HuH-7.5 (cell line): ENCODE measurements at regions not wholly inside any gene's neighbourhood (a gene's known extent, or its start where the extent isn't known, plus 50 kb on each side); places are given as distances from the start of the nearest gene placed in this dataset.
"Not testable (repeated sequence)": the region's sequence is repeated elsewhere in the genome, so short reads cannot be mapped to it uniquely, and the experiment has no call there.

Experiments used
- DNase-seq: peaks from one replicate; pipeline ENCODE4 v3.0.0; 2011; ENCODE audit warnings: low spot score

DNA sequence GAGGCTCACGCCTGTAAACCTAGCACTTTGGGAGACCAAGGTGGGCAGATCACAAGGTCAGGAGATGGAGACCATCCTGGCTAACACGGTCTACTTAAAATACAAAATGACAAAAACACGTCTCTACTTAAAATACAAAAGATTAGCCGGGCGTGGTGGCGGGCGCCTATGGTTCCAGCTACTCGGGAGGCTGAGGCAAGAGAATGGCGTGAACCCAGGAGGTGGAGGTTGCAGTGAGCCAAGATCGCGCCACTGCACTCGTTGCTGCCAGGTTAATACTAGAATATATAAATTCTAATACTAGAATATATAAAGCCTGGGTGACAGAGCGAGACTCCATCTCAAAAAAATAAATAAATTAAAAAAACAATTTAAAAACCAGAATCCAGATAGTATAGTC lies 588.7 kb upstream of the CDH7 start:
- DNase-seq: not testable (repeated sequence)

DNA sequence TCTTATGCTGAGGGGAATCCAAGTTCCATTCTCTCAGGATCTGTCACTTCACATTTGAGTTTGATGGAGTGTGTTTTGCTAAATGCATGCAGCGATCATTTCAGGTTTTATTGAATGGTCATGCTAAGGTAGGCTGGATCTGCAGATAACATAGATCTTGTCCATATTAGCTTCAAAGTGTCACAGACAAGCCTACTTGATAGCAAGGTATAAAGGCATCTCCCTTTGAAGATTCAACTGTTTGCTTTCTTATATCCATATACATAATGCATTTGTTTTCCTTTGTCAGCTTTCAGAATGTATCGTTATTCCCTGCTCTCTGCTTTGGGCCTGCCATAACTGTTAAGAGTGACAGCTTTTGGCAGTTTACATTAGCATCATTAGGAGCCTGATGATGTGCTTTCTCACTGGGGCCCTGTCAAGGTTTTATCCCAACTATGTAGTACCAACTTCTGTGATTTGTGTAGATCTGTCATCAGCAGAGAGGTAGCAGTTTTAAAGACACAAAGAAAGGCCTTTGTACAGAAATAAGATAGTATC lies 604.3 kb upstream of the CDH7 start:
- no peak for DNase-seq

DNA sequence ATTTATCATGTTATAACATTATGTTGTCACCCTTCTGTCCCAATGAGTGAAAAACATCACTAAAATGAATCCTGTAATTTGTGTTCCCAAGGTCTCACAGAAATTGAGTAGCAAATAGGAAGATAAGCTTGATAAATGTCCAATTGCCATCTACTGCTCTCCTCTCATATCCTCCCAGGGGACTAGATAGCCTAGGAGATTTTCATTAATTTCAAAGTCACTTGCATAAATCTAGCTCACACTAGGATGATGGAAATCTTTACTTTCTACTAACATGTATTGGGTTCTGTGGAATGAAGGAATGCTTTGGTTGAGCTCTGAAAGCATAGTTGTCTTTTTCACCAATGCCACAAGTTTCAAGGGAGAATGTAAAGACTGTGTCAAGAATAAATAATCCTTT lies 605.5 kb upstream of the CDH7 start:
- no peak for DNase-seq

DNA sequence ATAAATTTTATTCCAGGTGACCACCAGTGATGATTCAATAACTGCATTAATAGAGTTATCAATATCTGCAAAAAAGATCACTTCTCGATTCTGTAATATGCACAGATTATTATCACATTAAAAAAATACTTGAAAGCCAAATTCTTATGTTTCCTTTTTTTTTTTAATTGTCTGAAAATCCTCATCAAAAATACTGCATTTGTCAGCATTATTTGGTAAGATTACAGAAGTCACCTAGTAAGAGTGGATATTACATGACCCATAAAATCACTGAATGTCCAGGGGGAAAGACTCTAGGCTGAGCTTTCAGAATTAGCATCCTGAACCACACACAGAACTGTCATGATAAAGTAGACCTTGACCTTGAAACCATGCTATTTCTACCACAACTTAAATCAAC lies 617.2 kb upstream of the CDH7 start:
- DNase-seq: no peak

DNA sequence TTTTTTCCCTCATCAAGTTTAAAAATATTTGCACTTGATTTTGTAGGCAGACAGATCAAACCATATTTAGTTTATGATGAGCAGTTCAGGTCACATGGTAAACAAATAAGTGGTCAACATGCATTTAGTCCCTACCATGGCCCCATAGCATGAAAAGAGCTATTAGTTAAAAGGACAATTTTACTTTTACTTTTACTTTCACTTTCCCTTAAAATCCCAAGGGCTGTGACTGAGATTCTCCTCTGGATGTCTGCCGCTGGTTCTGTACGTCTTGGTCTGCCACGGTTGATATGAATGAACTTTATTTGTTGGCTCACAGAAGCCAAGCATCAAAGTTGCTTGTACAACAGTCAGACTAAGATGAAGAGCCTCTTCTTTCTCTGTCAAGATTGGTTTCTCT lies 626.2 kb upstream of the CDH7 start:
- DNase-seq: no peak

DNA sequence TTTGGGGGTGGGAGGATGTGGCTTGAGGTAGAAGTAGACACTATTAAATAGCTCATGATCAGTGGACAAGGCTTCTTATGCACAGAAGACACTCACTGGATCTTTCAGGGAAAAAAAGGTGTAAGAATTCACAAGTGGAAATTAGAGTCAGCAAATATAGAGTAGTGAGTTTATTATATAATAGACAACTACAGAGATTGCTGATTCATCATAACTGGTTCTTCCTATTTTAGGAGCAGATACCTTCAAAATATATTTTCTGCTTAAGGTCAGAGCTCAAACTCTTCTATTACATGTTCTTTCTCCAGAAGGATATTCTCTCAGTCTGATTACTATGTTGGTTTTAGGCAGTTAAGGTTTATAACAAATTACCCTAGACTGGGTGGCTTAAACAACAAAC lies 646.9 kb upstream of the CDH7 start:
- DNase-seq: no peak

DNA sequence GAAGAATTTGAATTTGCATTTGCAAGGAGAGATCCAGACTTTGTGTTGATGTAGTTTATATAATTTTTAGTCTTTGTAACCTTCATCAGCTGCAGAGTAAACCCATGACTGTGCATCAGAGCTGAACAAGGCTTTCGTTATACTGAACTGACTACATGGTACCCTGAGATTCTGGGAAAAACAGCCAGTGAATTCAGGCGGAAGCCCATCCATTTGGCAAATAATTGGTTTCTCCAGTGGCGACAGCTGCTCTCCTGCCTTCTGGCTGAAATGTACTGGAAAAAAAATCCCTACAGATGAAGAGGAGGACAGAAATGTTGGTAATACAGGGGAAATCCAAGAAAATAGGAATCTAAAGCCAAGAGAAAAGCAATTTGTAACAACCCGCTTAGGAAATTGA lies 657.5 kb upstream of the CDH7 start:
- DNase-seq: no peak

DNA sequence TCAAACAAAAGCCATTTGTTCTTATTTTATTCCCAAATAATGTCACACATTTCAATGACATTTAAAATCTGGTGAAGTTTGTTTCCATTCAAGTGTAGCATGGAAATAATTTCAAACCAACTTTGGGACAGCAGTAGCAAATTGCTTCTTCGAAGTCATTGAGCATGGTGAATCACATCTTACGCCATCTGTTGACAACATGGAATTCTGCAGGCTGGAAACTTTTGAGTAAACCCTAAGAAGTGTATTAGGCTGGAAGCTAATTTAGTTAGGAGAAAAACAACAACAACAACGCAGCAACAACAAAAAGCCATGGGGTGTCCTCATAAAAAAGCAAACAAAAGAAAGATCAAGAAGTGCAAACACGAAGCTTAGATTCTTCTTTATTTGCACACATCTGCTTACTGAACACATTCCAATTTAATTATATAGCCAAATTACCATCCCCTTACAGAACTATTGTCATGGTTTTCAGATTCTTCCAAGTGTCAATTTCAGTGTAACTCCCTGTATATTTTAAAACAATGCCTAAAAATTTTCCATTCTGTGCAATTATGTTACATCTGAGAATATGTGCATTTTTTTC lies 659.0 kb upstream of the CDH7 start:
- no peak for DNase-seq

DNA sequence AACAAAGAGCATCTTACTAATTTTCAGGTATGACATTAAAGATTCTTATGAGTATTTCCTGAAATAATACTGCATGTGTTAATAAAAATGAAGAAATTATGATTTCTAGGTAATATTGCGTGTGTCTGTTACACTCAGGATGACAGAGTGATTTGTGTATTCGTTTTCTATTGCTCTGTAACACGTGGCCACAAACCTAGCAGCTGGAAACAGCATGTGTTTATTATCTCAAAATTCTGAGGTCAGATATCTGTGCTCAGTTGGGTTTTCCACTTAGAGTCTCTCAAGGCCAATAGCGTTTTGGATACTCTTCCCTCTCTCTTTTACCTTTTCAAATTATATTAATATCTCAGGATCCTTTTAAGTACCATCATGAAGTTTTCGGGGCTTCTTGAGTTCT lies 667.9 kb upstream of the CDH7 start:
- DNase-seq: no peak

DNA sequence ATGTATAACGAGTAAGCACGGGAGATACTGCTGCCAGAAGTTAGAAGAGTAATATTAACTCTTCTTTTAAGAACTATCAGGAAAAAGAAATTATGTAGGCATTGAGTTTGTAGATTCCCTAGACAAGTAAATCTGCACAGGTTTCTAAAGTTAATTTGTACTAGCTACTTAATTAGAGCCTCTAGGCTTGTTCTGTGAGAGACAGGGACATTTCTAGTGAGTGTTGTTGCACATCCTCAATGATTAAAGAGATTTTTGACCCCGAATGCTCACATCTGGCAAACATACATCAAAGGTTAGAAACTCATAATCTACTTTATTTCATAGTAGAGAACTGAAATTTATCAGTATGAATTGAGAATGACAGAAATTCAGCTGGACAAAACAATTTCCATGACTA lies 669.0 kb upstream of the CDH7 start:
- DNase-seq: no peak

DNA sequence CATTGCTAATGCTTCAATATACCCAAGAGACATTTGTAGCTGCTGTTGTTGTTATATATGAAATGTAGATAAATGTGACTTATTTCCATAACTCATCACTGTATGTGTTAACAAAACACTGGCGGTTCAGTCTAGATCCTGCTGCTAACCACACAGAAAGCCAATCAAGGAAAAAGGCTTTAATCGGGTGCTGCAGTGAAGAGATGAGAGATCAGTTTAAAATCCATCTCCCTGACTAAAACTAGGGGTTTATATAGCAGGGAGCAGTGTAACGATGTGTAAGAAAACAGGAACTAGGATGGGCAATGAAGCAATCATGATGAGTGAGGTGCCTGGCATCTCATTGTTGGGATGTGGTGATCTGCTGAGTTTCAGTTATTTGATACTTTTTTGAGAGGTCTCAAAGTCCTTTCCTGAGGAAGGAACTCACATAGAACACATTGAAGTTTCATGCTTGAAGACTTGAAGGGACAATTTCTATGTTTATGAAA lies 677.7 kb upstream of the CDH7 start:
- DNase-seq: no peak

DNA sequence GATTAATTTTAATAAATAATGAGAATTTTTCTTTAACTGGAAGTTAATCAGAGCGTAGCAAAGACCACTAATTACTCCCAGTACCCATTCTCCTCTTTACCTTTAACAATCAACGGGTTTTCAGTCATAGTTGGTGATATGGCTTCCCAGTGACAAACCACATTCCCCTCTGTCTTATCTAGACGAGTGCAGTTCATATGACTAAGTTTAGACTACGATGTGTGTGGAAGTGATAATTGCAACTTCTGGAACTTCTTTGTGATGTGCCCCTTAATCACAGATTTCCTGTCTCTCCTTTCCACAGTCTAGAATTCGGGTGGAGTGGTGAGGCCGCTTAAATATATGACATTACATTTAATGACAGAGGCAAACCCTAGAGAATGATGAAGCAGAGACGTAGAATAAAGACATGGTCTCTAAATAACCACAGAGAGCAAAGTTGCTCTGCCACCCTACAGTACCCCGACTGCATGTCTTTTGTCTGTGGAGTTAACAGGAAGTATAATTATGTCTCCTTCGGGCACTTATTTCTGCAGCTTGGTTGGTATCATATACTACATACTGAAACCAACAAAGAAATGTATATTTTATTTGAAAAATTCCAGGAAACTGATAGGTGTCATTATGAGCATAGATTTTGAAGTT lies 693.3 kb upstream of the CDH7 start:
- no peak for DNase-seq

DNA sequence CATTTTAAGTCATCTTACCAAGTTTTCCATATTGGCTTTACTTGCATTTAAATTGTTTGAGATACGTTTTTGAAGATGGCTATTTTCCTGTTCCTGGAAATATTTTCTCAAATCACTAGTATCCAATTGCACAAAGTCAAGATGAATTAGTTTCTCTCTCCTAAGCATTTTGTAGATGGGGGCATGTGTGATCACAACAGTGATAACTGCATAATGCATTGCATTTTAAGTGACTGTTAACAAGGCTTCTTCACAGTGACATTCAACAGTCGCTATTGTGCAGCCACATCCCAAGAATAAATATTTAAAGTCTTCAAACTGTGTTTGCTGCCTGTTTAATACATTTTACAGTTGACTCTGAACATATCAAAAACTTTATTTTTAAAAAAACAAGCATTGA lies 694.2 kb upstream of the CDH7 start:
- DNase-seq: no peak

DNA sequence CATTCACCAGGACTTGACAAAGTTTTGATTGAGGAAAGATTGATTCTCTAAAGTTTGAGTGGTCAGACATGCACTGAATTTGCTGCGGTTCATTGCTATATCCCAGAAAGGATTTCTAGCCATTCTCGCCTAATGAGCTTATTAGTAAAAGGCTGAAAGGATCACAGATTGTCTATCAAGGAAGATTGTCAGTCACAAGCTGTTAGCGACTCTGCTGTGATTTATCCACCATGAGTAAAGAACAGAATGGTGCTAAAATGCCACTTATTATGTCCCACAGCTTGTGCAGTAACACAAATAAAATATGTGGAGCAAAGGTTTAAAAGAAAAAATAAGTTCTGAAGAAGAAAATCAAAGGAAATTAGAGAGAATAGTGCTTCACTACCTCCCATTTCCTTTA lies 701.2 kb upstream of the CDH7 start:
- DNase-seq: no peak

DNA sequence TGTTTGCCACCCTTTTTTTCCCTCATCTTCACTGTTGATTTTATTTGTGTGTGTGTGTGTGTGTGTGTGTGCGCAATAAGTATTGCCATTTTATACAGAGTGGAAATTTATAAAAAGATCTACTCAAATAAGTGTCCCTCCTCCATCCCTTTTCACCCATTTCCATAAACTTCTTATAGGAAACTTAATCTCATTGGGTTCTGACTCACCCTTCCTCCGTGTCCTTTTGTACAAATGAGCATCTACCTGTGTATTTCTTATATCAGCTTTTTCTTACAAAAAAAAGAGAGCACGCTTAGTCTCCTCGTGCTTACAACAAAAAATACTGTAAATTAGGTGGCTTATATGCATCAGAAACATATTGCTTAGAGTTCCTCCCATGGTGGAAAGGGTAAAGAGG lies 711.2 kb upstream of the CDH7 start:
- no peak for DNase-seq

DNA sequence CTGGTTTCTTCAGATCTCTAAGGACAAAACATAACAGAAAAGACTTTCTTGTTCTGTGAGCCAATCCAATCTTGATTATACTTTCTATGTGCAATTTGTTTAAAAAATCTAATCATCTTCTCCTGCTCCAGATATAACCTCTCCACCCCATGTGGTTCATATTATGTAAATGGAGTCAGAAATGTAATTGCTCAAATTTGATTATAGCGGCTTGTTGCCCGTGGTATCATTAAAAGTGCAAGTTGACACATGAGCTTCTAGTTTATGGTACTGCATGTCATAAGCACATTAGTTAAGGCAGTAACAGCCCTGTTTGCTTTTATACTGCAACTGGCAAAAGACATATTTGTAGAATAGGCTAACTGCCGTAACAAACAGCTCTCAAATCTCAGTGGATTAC lies 715.1 kb upstream of the CDH7 start:
- DNase-seq: no peak

DNA sequence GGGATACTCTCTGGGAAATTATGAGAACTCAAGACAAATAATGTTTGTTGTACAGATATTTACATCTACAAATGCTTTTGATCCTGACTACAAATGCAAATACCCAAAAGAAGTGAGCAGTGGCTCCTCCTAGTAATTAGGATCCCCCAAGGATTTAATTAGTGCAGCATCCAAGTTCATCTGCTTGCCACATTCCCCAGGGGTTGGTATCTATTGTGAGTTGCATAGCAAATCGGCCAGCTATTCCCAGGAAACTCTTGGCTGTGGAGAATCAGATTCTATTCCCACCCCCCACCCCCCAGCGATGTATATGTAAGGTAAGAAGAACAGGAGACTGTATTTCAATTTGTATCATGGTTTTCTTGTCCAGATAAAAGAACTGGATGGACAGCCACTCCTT lies 725.1 kb upstream of the CDH7 start:
- no peak for DNase-seq

DNA sequence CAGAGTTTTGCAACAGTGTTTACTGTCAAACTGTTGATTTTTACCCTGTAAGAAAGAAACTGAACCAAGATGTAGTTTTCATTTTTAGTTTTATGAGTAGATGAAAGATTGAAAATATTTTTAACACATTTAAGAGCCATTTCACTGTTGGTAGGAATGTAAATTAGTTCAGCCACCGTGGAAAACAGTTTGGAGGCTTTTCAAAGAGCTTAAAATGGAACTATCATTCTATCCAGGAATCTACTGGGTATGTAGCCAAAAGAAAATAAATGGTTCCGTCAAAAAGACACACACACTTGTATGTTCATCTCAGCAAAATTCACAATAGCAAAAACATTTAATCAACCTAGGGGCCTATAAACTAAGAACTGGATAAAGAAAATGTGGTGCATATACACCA lies 729.8 kb upstream of the CDH7 start:
- DNase-seq: no peak

DNA sequence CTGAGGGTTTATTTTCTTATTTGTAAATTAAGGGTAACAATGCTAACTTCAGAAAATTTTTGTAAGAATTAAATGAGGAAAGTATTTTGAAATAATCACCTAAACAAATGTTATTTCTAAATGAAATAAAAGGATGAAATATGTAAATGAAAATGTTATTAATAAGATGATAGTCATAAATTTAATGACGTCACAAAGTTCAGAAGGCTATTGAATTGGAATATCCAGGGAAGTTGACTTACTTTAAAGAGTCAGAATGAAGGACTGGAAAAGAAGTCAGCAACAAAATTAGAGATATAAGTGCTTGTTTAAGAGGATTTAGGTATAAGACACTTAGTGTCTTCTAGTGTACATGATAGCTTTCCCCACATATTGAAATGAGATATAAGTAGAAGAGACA lies 732.6 kb upstream of the CDH7 start:
- DNase-seq: peak; percentile 1

DNA sequence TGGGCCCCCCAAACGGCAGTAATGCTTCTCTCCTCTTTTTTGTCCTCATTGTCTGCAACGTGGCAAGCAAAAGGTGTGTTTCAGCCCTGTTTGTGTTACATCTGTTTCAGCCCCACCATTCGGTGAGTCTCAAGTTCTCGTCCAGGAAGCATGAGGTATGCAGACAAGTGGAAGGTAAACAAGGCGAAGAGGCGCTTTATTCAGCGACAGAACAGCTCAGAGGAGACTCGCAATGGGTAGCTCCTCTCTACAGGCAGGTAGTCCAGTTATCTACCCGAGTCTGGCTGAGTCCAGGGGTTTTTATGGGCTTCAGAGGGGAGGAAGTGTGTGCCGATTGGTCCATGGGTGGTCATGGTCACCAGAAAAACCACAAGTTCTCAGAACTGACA lies 733.4 kb upstream of the CDH7 start:
- no peak for DNase-seq

DNA sequence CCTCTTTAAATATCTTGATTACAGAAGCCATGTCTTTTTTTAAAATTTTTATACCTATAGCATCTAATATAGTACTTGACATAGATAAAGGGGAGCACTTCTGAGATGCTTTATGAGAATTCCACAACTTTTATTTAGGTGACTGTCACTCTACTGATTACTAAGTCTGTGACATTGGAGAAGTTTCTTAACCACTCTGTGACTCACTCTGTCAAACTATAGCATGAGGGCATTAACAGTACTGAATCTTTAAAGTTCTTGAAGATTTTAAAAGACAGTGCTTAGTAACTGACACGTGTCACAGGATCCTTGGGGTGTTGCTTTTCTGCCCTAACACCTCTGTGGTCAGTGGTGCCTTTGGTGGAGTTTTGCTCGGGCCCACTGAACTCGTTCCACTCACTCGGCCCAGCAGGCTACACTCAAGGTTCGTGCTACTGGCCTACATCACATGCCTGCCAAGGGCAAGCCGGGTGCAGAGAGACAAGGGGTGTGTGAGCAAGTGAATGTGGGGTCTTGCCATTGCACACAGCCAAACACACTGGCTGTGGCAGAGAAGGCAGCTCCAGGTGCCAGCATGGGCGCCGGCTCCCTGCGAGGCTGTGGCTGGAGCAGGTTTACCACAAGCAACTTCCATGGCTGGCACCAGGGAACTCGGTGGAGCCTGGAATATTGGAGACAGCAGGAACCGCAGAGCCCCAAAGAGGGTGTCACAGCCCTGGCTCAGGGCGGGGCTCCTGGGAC lies 734.0 kb upstream of the CDH7 start:
- DNase-seq: no peak

DNA sequence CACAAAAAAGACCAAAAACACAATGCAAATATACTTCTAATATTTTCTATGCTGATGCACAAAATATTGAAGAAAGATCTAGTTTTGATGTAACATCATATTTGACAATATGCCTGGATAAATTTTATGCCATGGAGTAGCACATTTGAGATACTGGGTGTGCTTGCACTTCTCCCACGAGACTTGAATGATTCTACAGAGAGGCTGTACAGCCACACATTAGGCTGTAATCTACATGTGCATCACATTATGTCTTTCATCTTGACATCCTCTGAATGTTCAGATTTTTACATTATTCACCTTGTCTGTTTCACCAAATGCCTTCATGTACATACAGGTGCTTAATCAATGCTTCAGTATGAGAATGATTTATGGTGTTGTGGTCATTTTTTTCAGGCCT lies 756.4 kb upstream of the CDH7 start:
- DNase-seq: no peak

DNA sequence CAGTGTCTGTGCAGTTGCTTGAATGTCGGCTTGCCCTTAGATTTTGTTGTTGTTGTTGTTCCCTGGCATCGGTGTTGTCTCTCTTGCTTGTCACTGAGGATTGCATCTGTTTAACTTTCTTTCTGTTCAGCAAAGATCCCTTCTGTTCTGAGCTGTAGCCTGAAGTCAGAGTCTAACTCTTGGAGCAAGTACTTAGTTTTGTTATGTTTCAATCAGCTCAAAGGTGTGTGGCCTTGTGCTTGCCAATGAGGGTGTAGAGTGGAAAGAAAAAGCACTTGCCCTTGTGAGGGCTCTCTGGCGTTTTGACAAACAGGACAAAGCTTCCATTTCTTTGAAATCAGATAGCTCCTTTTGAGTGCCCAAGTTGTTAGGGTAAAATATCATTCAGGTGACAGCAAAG lies 757.1 kb upstream of the CDH7 start:
- DNase-seq: no peak
